Osteoblast (primary cell): ENCODE measurements at regions not wholly inside any gene's neighbourhood (a gene's known extent, or its start where the extent isn't known, plus 50 kb on each side); places are given as distances from the start of the nearest gene placed in this dataset.

Experiments used
- DNase-seq: peaks from one replicate; pipeline ENCODE4 v3.0.0; 2011; ENCODE audit warnings: low spot score, mixed read lengths; ENCODE audit not compliant: insufficient read length; ENCODE audit errors: missing footprints
- H2AFZ ChIP-seq: 2 replicates; pipeline ENCODE4 v1.6.0; 2011; ENCODE audit warnings: mild to moderate bottlenecking, low read length
- H3K27ac ChIP-seq: 2 replicates; pipeline ENCODE4 v1.5.1; 2011; ENCODE audit warnings: mild to moderate bottlenecking, low read depth, low read length, moderate library complexity
- H3K27me3 ChIP-seq: 2 replicates; pipeline ENCODE4 v1.6.0; 2012; ENCODE audit warnings: mild to moderate bottlenecking, control low read depth, inconsistent platforms, low read length, moderate library complexity; ENCODE audit not compliant: insufficient read depth
- H3K36me3 ChIP-seq: 2 replicates; pipeline ENCODE4 v1.5.1; 2011; ENCODE audit warnings: mild to moderate bottlenecking, low read length, control low read depth, moderate library complexity; ENCODE audit not compliant: insufficient read depth
- H3K4me1 ChIP-seq: 2 replicates; pipeline ENCODE4 v1.5.1; 2011; ENCODE audit warnings: mild to moderate bottlenecking, low read length, control low read depth, moderate library complexity; ENCODE audit not compliant: insufficient read depth
- H3K4me2 ChIP-seq: 2 replicates; pipeline ENCODE4 v1.6.0; 2011; ENCODE audit warnings: mild to moderate bottlenecking, low read length; ENCODE audit not compliant: insufficient read depth
- H3K4me3 ChIP-seq: fragments of 200-600 bp; sonication (generic); 3 replicates; pipeline ENCODE4 v1.5.1; 2012; ENCODE audit warnings: mild to moderate bottlenecking, low read length, inconsistent platforms; ENCODE audit not compliant: insufficient read depth
- H3K79me2 ChIP-seq: 2 replicates; pipeline ENCODE4 v1.6.0; 2012; ENCODE audit warnings: mild to moderate bottlenecking, low read length, control low read depth, inconsistent platforms; ENCODE audit not compliant: insufficient read depth
- H3K9me3 ChIP-seq: 2 replicates; pipeline ENCODE4 v1.5.1; 2011; ENCODE audit warnings: low read depth, low read length, control low read depth
- H4K20me1 ChIP-seq: 2 replicates; pipeline ENCODE4 v1.6.0; 2012; ENCODE audit warnings: mild to moderate bottlenecking, low read length, control low read depth; ENCODE audit not compliant: insufficient read depth
- TF ChIP-seq, protein P1 (sequence below): IDR thresholded peaks from 2 replicates; pipeline ENCODE4 v1.5.1; 2011; ENCODE audit warnings: mild to moderate bottlenecking, low read depth, low read length, moderate library complexity; ENCODE audit errors: extremely low read depth

DNA sequence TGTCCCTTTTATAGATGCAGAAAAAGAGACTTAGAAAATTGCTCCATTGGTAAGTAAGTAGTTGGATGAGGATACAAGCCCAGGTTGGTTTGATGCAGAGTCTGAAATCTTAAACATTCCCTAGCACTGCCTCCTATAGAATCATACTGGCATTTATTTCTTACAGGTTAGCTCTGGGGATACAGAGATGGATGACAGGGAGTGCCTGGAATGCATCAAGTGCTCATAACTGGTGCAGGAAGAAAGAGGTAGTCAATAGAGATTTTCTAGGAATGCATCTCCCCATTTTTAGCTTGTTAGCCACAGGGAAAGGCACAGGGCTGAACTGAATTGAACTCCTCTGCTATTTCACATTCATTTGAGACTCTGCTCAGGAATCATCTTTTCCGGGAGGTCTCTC, 269.0 kb upstream of the USP24 start:
- no peak overlapping the region for H3K4me2 ChIP-seq
- no peak overlapping the region for H3K27ac ChIP-seq
- H3K9me3 ChIP-seq = no peaks in the 10 kb centered on the region
- DNase-seq = no peak
- H3K79me2 ChIP-seq = no peaks in the 10 kb centered on the region
- TF ChIP-seq, protein P1, sequence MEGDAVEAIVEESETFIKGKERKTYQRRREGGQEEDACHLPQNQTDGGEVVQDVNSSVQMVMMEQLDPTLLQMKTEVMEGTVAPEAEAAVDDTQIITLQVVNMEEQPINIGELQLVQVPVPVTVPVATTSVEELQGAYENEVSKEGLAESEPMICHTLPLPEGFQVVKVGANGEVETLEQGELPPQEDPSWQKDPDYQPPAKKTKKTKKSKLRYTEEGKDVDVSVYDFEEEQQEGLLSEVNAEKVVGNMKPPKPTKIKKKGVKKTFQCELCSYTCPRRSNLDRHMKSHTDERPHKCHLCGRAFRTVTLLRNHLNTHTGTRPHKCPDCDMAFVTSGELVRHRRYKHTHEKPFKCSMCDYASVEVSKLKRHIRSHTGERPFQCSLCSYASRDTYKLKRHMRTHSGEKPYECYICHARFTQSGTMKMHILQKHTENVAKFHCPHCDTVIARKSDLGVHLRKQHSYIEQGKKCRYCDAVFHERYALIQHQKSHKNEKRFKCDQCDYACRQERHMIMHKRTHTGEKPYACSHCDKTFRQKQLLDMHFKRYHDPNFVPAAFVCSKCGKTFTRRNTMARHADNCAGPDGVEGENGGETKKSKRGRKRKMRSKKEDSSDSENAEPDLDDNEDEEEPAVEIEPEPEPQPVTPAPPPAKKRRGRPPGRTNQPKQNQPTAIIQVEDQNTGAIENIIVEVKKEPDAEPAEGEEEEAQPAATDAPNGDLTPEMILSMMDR = no peak
- peaks cover 6% of the 10 kb centered on the region for H3K4me1 ChIP-seq
- no peaks in the 10 kb centered on the region for H3K27me3 ChIP-seq
- H4K20me1 ChIP-seq = no peaks in the 10 kb centered on the region
- H3K4me3 ChIP-seq = no peak overlapping the region
- H3K36me3 ChIP-seq = no peaks in the 10 kb centered on the region
- no peak overlapping the region for H2AFZ ChIP-seq

DNA sequence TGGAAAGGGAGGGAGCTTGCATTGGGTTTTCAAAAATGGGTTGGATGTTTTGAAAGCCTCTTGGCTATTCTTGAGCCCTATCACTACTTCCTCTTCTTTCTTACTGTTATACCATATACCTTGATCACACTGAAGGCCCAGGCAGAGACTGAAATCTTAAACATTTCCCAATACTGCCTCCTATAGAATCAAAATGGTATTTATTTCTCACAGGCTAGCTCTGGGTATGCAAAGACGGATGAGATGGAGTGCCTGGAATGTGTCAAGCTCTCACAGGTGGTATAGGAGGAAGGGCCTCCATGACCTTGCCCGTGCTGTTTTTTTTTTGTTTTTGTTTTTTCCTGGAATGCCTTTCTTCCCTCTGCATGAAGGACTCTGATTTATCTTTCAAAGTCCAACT, 268.4 kb upstream of the USP24 start:
- no peak overlapping the region for H3K4me2 ChIP-seq
- H3K27ac ChIP-seq = no peak overlapping the region

DNA sequence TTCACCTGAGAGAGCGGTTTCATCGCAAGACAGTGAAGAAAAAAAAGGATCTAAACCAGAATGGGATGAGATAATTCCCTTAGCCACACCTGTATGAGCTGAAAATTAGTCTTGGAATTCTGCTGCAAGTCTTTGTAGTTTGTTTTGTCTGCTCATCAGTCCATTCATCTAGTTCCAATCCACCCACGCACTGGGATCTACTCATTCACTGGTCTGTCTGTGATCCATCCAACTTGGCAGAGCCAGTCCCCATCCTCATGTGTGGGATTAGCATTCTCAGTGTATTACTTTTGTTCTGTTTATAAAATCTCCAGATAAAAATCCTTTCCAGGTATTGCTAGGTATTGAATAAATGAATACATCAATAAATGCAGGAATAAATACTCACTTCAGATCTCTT, 266.5 kb upstream of the USP24 start:
- no peaks in the 10 kb centered on the region for H3K36me3 ChIP-seq
- no peaks in the 10 kb centered on the region for H4K20me1 ChIP-seq
- no peak overlapping the region for H2AFZ ChIP-seq
- H3K4me2 ChIP-seq = no peak overlapping the region
- H3K4me3 ChIP-seq = no peak overlapping the region
- no peaks in the 10 kb centered on the region for H3K79me2 ChIP-seq
- no peaks in the 10 kb centered on the region for H3K27me3 ChIP-seq
- H3K9me3 ChIP-seq = no peaks in the 10 kb centered on the region
- DNase-seq = no peak
- H3K4me1 ChIP-seq = peaks cover 6% of the 10 kb centered on the region
- H3K27ac ChIP-seq = no peak overlapping the region
- TF ChIP-seq, protein P1 = no peak

More for the DNA sequence above, 268.4 kb upstream of the USP24 start:
- H3K4me3 ChIP-seq = no peak overlapping the region
- H4K20me1 ChIP-seq = no peaks in the 10 kb centered on the region
- no peak for DNase-seq
- H3K27me3 ChIP-seq = no peaks in the 10 kb centered on the region
- H3K9me3 ChIP-seq = no peaks in the 10 kb centered on the region
- TF ChIP-seq, protein P1 = no peak
- no peaks in the 10 kb centered on the region for H3K36me3 ChIP-seq
- H3K79me2 ChIP-seq = no peaks in the 10 kb centered on the region
- H3K4me1 ChIP-seq = peaks cover 6% of the 10 kb centered on the region
- no peak overlapping the region for H2AFZ ChIP-seq

DNA sequence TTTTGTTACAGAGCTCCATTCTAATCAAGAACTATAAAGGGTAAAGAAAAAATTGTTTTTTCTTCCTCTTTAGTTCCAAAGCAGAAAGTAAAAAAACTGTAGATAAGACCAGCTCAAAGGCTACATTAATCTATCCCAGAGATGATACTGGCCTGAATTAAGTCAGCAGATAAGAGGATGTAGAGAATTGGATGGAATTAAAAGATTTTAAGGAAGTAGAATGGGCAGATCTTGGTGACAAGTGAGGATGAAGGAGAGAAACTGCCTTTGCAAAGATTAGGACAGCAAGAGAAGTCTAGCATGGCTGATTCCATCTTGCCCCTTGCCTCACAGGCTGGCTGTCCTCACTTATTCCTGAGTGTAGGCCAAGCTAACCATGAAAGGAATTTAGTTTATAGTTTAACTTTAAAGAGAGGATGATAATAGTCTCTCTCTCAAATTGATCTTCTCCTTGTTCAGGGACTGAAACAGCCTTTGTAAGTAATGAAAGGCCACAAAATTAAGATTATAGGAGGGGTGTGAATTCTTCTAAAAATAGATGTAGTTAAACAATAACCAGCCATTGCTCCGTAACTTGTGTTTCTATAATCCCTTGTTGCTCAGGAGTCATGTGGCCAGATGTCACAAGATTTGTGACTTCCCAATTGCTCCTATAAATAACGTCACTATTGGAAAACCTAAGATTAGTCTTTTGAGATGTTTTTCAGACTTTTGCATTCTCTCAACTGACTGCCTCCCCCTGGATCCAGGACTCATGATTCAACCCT, 265.0 kb upstream of the USP24 start:
- TF ChIP-seq, protein P1 = no peak
- no peaks in the 10 kb centered on the region for H3K27me3 ChIP-seq
- no peak overlapping the region for H3K4me3 ChIP-seq
- no peak for DNase-seq
- H3K9me3 ChIP-seq = no peaks in the 10 kb centered on the region
- no peak overlapping the region for H3K27ac ChIP-seq
- no peaks in the 10 kb centered on the region for H3K79me2 ChIP-seq
- peak overlapping the region; percentile 0 for H2AFZ ChIP-seq
- no peaks in the 10 kb centered on the region for H3K36me3 ChIP-seq
- no peak overlapping the region for H3K4me2 ChIP-seq
- H3K4me1 ChIP-seq = peaks cover 6% of the 10 kb centered on the region
- H4K20me1 ChIP-seq = no peaks in the 10 kb centered on the region
